Caco-2 (cell line): ENCODE measurements at regions not wholly inside any gene's neighbourhood (a gene's known extent, or its start where the extent isn't known, plus 50 kb on each side); places are given as distances from the start of the nearest gene placed in this dataset.

Experiments
- BruUV-seq: library from RNA; stranded (reverse); fragments of 400-500 nt; replicated peaks from 2 replicates; lab custom pipeline; 2021; lab: Mats Ljungman, UMichigan
- CTCF ChIA-PET: fragments of 300-600 bp; sonication (Branson Sonifier 250); formaldehyde crosslinking; loops from one replicate; lab custom pipeline; 2022; ENCODE audit warnings: antibody characterized with exemption; lab: Charles Lee
- POLR2A ChIA-PET: fragments of 300-600 bp; sonication (Branson Sonifier 250); formaldehyde crosslinking; loops from one replicate; lab custom pipeline; 2022; ENCODE audit warnings: antibody characterized with exemption; lab: Charles Lee
- DNase-seq, 2 experiments: peaks; one replicate each; pipeline versions ENCODE4 v3.0.0 to v3.0.0-alpha.2; 2020 to 2022
- H3K27me3 ChIP-seq: replicated peaks from 2 replicates; pipeline ENCODE4 v1.6.0; 2011; ENCODE audit warnings: low read length; ENCODE audit not compliant: control insufficient read depth, insufficient read depth
- H3K36me3 ChIP-seq: 2 replicates; pipeline ENCODE4 v1.5.1; 2011; ENCODE audit warnings: low read length; ENCODE audit not compliant: control insufficient read depth, insufficient read depth
- H3K4me1 ChIP-seq: fragments of 250-450 bp; sonication (Bioruptor Pico); 2 replicates; pipeline ENCODE4 v1.5.1; 2020; ENCODE audit warnings: mild to moderate bottlenecking
- H3K4me3 ChIP-seq: 2 replicates; pipeline ENCODE4 v1.5.1; 2011; ENCODE audit warnings: low read depth, mild to moderate bottlenecking, control low read depth, low read length
- H3K9me3 ChIP-seq: fragments of 250-450 bp; sonication (Bioruptor Pico); 2 replicates; pipeline ENCODE4 v1.5.1; 2020; ENCODE audit warnings: mild to moderate bottlenecking, moderate library complexity
- H3K27ac Mint-ChIP-seq: one replicate; pipeline ENCODE4 v1.8.0; 2022; ENCODE audit warnings: mixed read lengths; ENCODE audit not compliant: unreplicated experiment
- H3K27me3 Mint-ChIP-seq: one replicate; pipeline ENCODE4 v1.8.0; 2022; ENCODE audit warnings: mixed read lengths; ENCODE audit not compliant: insufficient read depth, unreplicated experiment
- H3K36me3 Mint-ChIP-seq: one replicate; pipeline ENCODE4 v1.8.0; 2022; ENCODE audit warnings: mild to moderate bottlenecking, mixed read lengths; ENCODE audit not compliant: insufficient read depth, unreplicated experiment
- H3K4me1 Mint-ChIP-seq: one replicate; pipeline ENCODE4 v1.8.0; 2022; ENCODE audit warnings: low read depth, mixed read lengths; ENCODE audit not compliant: unreplicated experiment
- H3K4me3 Mint-ChIP-seq: one replicate; pipeline ENCODE4 v1.8.0; 2022; ENCODE audit warnings: mild to moderate bottlenecking, moderate library complexity, mixed read lengths; ENCODE audit not compliant: unreplicated experiment
- H3K9me3 Mint-ChIP-seq: one replicate; pipeline ENCODE4 v1.8.0; 2022; ENCODE audit warnings: mixed read lengths; ENCODE audit not compliant: unreplicated experiment
- intact Hi-C: fragments of 100-400 bp; cut with micrococcal nuclease; formaldehyde crosslinking; loops from one replicate; pipeline ENCODE4 v1.10.0; 2022; ENCODE audit not compliant: unreplicated experiment
- TF ChIP-seq, protein P1 (sequence below), 2 experiments: fragments of 200-600 bp in 1 of 2; IDR thresholded peaks; 1 replicate in 1 of 2; 2 replicates in 1 of 2; pipeline versions ENCODE4 v1.5.1 to v1.8.0; 2011 to 2022; ENCODE audit warnings: antibody characterized with exemption in 1 of 2, control low read depth in 1 of 2, inconsistent platforms in 1 of 2, low read depth in 1 of 2, low read length in 1 of 2, mild to moderate bottlenecking in 1 of 2, moderate library complexity in 1 of 2; ENCODE audit not compliant: insufficient read depth in 1 of 2, severe bottlenecking in 1 of 2, unreplicated experiment in 1 of 2

DNA sequence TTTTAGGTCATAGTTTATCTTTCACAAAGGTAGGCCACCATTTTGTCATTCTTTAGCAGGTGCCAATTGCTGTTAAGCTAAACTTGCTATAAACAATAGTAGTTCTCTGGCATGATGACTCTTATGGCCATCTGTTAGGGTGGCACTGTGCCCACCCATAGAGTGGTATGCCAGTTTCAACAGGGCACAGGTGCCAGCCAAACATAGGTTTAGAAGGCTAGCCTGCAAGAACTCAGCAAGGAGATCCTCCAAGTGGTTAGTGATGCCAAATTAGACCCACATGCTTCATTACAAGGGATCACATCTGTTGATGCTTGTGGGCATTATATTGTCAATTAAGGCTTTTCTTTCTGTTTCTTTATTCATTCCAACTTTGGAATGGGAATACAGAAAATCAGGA lies 204.5 kb downstream of the FMR1NB start:
- no peak overlapping the region for H3K4me3 Mint-ChIP-seq
- BruUV-seq = no TSS peak
- DNase-seq = no peak
- no peaks in the 10 kb centered on the region for H3K9me3 Mint-ChIP-seq
- ChIA-PET POLR2A (no interaction called here), CTCF (no interaction called here)
- H3K36me3 ChIP-seq = no peaks in the 10 kb centered on the region
- no peak overlapping the region for H3K4me3 ChIP-seq
- H3K4me1 Mint-ChIP-seq = no peaks in the 10 kb centered on the region
- no peaks in the 10 kb centered on the region for H3K27me3 Mint-ChIP-seq
- intact Hi-C loops = no loop called here
- no peak overlapping the region for H3K27ac Mint-ChIP-seq
- no peaks in the 10 kb centered on the region for H3K4me1 ChIP-seq
- TF ChIP-seq, protein P1, sequence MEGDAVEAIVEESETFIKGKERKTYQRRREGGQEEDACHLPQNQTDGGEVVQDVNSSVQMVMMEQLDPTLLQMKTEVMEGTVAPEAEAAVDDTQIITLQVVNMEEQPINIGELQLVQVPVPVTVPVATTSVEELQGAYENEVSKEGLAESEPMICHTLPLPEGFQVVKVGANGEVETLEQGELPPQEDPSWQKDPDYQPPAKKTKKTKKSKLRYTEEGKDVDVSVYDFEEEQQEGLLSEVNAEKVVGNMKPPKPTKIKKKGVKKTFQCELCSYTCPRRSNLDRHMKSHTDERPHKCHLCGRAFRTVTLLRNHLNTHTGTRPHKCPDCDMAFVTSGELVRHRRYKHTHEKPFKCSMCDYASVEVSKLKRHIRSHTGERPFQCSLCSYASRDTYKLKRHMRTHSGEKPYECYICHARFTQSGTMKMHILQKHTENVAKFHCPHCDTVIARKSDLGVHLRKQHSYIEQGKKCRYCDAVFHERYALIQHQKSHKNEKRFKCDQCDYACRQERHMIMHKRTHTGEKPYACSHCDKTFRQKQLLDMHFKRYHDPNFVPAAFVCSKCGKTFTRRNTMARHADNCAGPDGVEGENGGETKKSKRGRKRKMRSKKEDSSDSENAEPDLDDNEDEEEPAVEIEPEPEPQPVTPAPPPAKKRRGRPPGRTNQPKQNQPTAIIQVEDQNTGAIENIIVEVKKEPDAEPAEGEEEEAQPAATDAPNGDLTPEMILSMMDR (IDR thresholded peaks at IDR 0.05; ENCODE audit: insufficient read depth in 1 of 2, low read depth in 1 of 2, low read length in 1 of 2, severe bottlenecking in 1 of 2, unreplicated experiment in 1 of 2) = no peak
- H3K36me3 Mint-ChIP-seq = no peaks in the 10 kb centered on the region
- no peaks in the 10 kb centered on the region for H3K27me3 ChIP-seq
- no peaks in the 10 kb centered on the region for H3K9me3 ChIP-seq

DNA sequence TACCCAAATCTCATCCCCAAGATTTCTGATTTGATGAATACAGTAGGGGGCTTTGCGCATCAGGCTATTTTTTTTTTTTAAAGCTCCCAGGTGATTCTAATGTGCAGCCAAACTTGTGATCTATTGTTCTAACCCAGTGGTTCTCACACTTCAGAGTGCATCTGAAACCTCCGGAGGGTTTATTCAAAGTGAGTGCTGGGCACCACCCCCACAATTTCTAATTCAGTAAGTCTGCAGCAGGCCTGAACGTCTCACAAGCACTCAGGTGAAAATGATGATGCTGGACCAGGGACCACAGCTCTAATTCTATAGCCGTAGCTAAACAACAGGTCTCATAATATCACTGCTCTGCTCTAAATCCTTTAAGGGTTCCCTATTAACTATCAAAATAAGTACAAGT lies 211.4 kb downstream of the FMR1NB start:
- H3K27me3 ChIP-seq = no peaks in the 10 kb centered on the region
- H3K36me3 ChIP-seq = no peaks in the 10 kb centered on the region
- DNase-seq = no peak
- no TSS peak for BruUV-seq
- Mint-ChIP-seq H3K27ac (no peak overlapping the region), H3K27me3 (no peaks in the 10 kb centered on the region), H3K36me3 (no peaks in the 10 kb centered on the region), H3K4me3 (no peak overlapping the region), H3K9me3 (no peaks in the 10 kb centered on the region), H3K4me1 (no peaks in the 10 kb centered on the region)
- ChIA-PET POLR2A (no interaction called here), CTCF (no interaction called here)
- H3K4me1 ChIP-seq = no peaks in the 10 kb centered on the region
- TF ChIP-seq, protein P1 (IDR thresholded peaks at IDR 0.05; ENCODE audit: insufficient read depth in 1 of 2, low read depth in 1 of 2, low read length in 1 of 2, severe bottlenecking in 1 of 2, unreplicated experiment in 1 of 2) = no peak
- no peak overlapping the region for H3K4me3 ChIP-seq
- intact Hi-C loops = no loop called here
- no peaks in the 10 kb centered on the region for H3K9me3 ChIP-seq

DNA sequence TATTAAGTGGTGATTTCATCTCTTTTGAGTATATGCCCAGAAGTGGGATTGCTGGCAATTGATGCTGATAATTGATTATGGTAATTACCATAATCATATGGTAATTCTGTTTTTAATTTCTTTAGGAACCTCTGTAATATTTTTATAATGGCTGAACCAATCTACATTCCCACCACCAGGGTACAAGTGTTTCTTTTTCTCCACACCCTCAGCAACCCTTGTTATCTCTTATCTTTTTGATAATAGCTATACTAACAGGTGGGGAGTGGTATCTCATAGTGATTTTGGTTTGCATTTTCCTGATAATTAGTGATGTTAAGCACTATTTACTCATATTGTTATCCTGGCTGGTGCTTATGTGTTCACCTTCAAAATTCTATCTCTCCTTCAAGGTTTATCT lies 212.6 kb downstream of the FMR1NB start:
- BruUV-seq = no TSS peak
- intact Hi-C loops = no loop called here
- H3K27me3 ChIP-seq = no peaks in the 10 kb centered on the region
- no peaks in the 10 kb centered on the region for H3K27me3 Mint-ChIP-seq
- no peaks in the 10 kb centered on the region for H3K9me3 Mint-ChIP-seq
- no peaks in the 10 kb centered on the region for H3K36me3 ChIP-seq
- DNase-seq = no peak
- ChIA-PET CTCF (no interaction called here), POLR2A (no interaction called here)
- H3K4me1 ChIP-seq = no peaks in the 10 kb centered on the region
- no peak overlapping the region for H3K4me3 ChIP-seq
- no peaks in the 10 kb centered on the region for H3K36me3 Mint-ChIP-seq
- TF ChIP-seq, protein P1 (IDR thresholded peaks at IDR 0.05; ENCODE audit: insufficient read depth in 1 of 2, low read depth in 1 of 2, low read length in 1 of 2, severe bottlenecking in 1 of 2, unreplicated experiment in 1 of 2) = no peak
- no peaks in the 10 kb centered on the region for H3K4me1 Mint-ChIP-seq
- no peak overlapping the region for H3K27ac Mint-ChIP-seq
- no peak overlapping the region for H3K4me3 Mint-ChIP-seq
- H3K9me3 ChIP-seq = no peaks in the 10 kb centered on the region
